SK-N-SH (cell line): ENCODE measurements at regions not wholly inside any gene's neighbourhood (a gene's known extent, or its start where the extent isn't known, plus 50 kb on each side); places are given as distances from the start of the nearest gene placed in this dataset.

ENCODE experiments used
- CTCF ChIP-seq: fragments of 200-600 bp; sonication (generic); IDR thresholded peaks from 2 replicates; pipeline ENCODE4 v1.6.1; 2017; ENCODE audit warnings: antibody characterized with exemption, mild to moderate bottlenecking, moderate library complexity
- EZH2phosphoT487 ChIP-seq: fragments of 200-600 bp; sonication (generic); IDR thresholded peaks from 2 replicates; pipeline ENCODE4 v1.6.1; 2017; ENCODE audit warnings: low read depth, mixed run types, mild to moderate bottlenecking, antibody characterized with exemption, moderate library complexity, borderline replicate concordance
- FOSL2 ChIP-seq: IDR thresholded peaks from 2 replicates; pipeline ENCODE4 v1.4.0; 2012; ENCODE audit warnings: low read depth, mild to moderate bottlenecking, moderate library complexity, borderline replicate concordance
- NRF1 ChIP-seq: IDR thresholded peaks from 2 replicates; pipeline ENCODE4 v1.6.1; 2012; ENCODE audit warnings: low read depth, mild to moderate bottlenecking, low read length
- RAD21 ChIP-seq: IDR thresholded peaks from 2 replicates; pipeline ENCODE4 v1.6.1; 2012; ENCODE audit warnings: mild to moderate bottlenecking, low read length
- TEAD4 ChIP-seq: IDR thresholded peaks from 2 replicates; pipeline ENCODE4 v1.4.0; 2012; ENCODE audit warnings: mild to moderate bottlenecking, borderline replicate concordance; ENCODE audit not compliant: insufficient read depth
- USF1 ChIP-seq: IDR thresholded peaks from 2 replicates; pipeline ENCODE4 v1.4.0; 2012; ENCODE audit warnings: low read depth, borderline replicate concordance

GRCh38 chr6:51550243-51550642 is 537.2 kb downstream of the PKHD1 start:
- no peak for TF ChIP-seq EZH2phosphoT487
- no peak for TF ChIP-seq RAD21
- TF ChIP-seq FOSL2: no peak
- TF ChIP-seq NRF1: no peak
- TF ChIP-seq TEAD4: no peak
- no peak for TF ChIP-seq USF1
- no peak for TF ChIP-seq CTCF
